Neural cell (in vitro differentiated cells): ENCODE measurements at regions not wholly inside any gene's neighbourhood (a gene's known extent, or its start where the extent isn't known, plus 50 kb on each side); places are given as distances from the start of the nearest gene placed in this dataset.

Source experiments
- H2AFZ ChIP-seq: fragments of 200-600, 300-800 bp; sonication (generic), shearing (Covaris generic); 2 replicates; pipeline ENCODE4 v1.6.0; 2014; ENCODE audit warnings: low read depth, mild to moderate bottlenecking, antibody characterized with exemption, low read length, moderate library complexity
- H3F3A ChIP-seq: fragments of 200-600 bp; shearing (Covaris generic); 2 replicates; pipeline ENCODE4 v1.6.1; 2016; ENCODE audit warnings: mild to moderate bottlenecking, moderate library complexity, mixed read lengths, antibody characterized with exemption, low read length; ENCODE audit not compliant: insufficient read depth, poor library complexity, severe bottlenecking
- H3K27ac ChIP-seq: fragments of 200-600, 300-800 bp; sonication (generic), shearing (Covaris generic); 2 replicates; pipeline ENCODE4 v1.5.1; 2014; ENCODE audit warnings: mild to moderate bottlenecking, low read length, moderate library complexity
- H3K27me3 ChIP-seq: fragments of 300-800, 200-600 bp; sonication (generic), shearing (Covaris generic); 2 replicates; pipeline ENCODE4 v1.6.0; 2014; ENCODE audit warnings: mild to moderate bottlenecking, low read depth, low read length, moderate library complexity; ENCODE audit not compliant: insufficient read depth
- H3K36me3 ChIP-seq: fragments of 300-800, 200-600 bp; sonication (generic), shearing (Covaris generic); 2 replicates; pipeline ENCODE4 v1.5.1; 2014; ENCODE audit warnings: mild to moderate bottlenecking, antibody characterized with exemption, low read length, moderate library complexity; ENCODE audit not compliant: insufficient read depth
- H3K4me2 ChIP-seq: fragments of 300-800, 200-600 bp; sonication (generic), shearing (Covaris generic); 2 replicates; pipeline ENCODE4 v1.6.0; 2014; ENCODE audit warnings: mild to moderate bottlenecking, low read length
- H3K4me3 ChIP-seq: fragments of 300-800, 200-600 bp; sonication (generic), shearing (Covaris generic); 2 replicates; pipeline ENCODE4 v1.5.1; 2014; ENCODE audit warnings: mild to moderate bottlenecking, low read length, moderate library complexity
- H3K79me2 ChIP-seq: fragments of 200-600 bp; shearing (Covaris generic); replicated peaks from 2 replicates; pipeline ENCODE4 v1.6.0; 2014; ENCODE audit warnings: mild to moderate bottlenecking, low read length, moderate library complexity; ENCODE audit not compliant: insufficient read depth
- H3K9ac ChIP-seq: fragments of 300-800, 200-600 bp; sonication (generic), shearing (Covaris generic); 2 replicates; pipeline ENCODE4 v1.6.1; 2016; ENCODE audit warnings: mild to moderate bottlenecking, low read length, mixed read lengths
- H3K9me2 ChIP-seq: fragments of 200-600 bp; shearing (Covaris generic); 2 replicates; pipeline ENCODE4 v1.6.1; 2016; ENCODE audit warnings: mild to moderate bottlenecking, low read length, mixed read lengths; ENCODE audit not compliant: insufficient read depth
- H3K9me3 ChIP-seq: fragments of 200-600, 300-800 bp; sonication (generic), shearing (Covaris generic); 2 replicates; pipeline ENCODE4 v1.6.1; 2016; ENCODE audit warnings: mild to moderate bottlenecking, mixed run types, low read length, moderate library complexity, mixed read lengths
- H4K20me1 ChIP-seq: fragments of 200-600 bp; shearing (Covaris generic); 2 replicates; pipeline ENCODE4 v1.6.1; 2016; ENCODE audit warnings: mild to moderate bottlenecking, mixed run types; ENCODE audit not compliant: insufficient read depth
- CTCF ChIP-seq: fragments of 450-650 bp; IDR thresholded peaks from 2 replicates; pipeline ENCODE4 v1.5.1; 2014; ENCODE audit warnings: antibody characterized with exemption, mild to moderate bottlenecking, moderate library complexity; ENCODE audit not compliant: poor library complexity, severe bottlenecking
- EP300 ChIP-seq: fragments of 450-650 bp; conservative IDR thresholded peaks from 2 replicates; pipeline ENCODE4 v1.6.1; 2014; ENCODE audit warnings: antibody characterized with exemption, mild to moderate bottlenecking, moderate library complexity; ENCODE audit not compliant: poor library complexity, severe bottlenecking
- EZH2 ChIP-seq: fragments of 200-600, 300-800 bp; shearing (Covaris generic), sonication (generic); IDR thresholded peaks from 2 replicates; pipeline ENCODE4 v1.6.1; 2014; ENCODE audit warnings: antibody characterized with exemption, low read length, borderline replicate concordance, mild to moderate bottlenecking; ENCODE audit not compliant: insufficient read depth, poor library complexity, severe bottlenecking
- MXI1 ChIP-seq: fragments of 450-650 bp; conservative IDR thresholded peaks from 2 replicates; pipeline ENCODE4 v1.6.1; 2014; ENCODE audit warnings: antibody characterized with exemption, mild to moderate bottlenecking; ENCODE audit not compliant: poor library complexity, severe bottlenecking
- POLR2AphosphoS5 ChIP-seq: IDR thresholded peaks from 2 replicates; pipeline ENCODE4 v1.6.1; 2012
- RAD21 ChIP-seq: fragments of 450-650 bp; conservative IDR thresholded peaks from 2 replicates; pipeline ENCODE4 v1.6.1; 2014; ENCODE audit warnings: antibody characterized with exemption, mild to moderate bottlenecking, moderate library complexity
- REST ChIP-seq: IDR thresholded peaks from 2 replicates; pipeline ENCODE4 v1.6.1; 2012; ENCODE audit warnings: borderline replicate concordance
- SMC3 ChIP-seq: fragments of 450-650 bp; conservative IDR thresholded peaks from 2 replicates; pipeline ENCODE4 v1.6.1; 2014; ENCODE audit warnings: antibody characterized with exemption, mild to moderate bottlenecking, moderate library complexity; ENCODE audit not compliant: poor library complexity
- TAF1 ChIP-seq: IDR thresholded peaks from 2 replicates; pipeline ENCODE4 v1.6.1; 2012; ENCODE audit warnings: low read depth

DNA sequence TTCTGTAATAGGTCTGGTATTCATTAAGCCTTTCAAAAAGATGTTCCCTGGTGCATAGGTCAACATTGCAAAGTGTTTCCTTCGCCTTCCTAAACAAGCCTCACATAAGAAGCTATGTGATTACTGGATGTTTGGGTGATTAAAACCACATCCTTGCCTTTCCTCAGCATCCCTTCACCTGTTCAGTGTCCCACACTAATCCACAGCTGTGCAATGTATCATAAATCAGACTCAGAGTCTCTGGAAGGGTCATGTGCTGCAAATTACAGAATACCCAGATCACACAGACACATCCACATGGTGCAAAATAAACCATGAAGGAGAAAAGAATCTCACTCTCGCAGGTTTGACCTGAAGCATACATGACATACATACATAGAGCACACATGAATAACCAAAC is 164.7 kb upstream of the NSMCE3 start:
- H3K79me2 ChIP-seq, result no peaks in the 10 kb centered on the region
- TF ChIP-seq MXI1 (no peak), EP300 (no peak), SMC3 (no peak), POLR2AphosphoS5 (no peak), RAD21 (no peak), REST (no peak)
- H3K4me3 ChIP-seq, result no peak overlapping the region
- H3F3A ChIP-seq, result no peaks in the 10 kb centered on the region
- H3K9me2 ChIP-seq, result no peaks in the 10 kb centered on the region
- no peaks in the 10 kb centered on the region for H4K20me1 ChIP-seq
- H3K4me2 ChIP-seq, result no peak overlapping the region
- H3K9ac ChIP-seq, result no peak overlapping the region
- H2AFZ ChIP-seq, result no peak overlapping the region
- H3K27ac ChIP-seq, result no peak overlapping the region
- H3K27me3 ChIP-seq, result no peaks in the 10 kb centered on the region
- no peaks in the 10 kb centered on the region for H3K36me3 ChIP-seq
- no peaks in the 10 kb centered on the region for H3K9me3 ChIP-seq

- Histone ChIP-seq H4K20me1 (no peaks in the 10 kb centered on the region), H3K4me2 (no peak overlapping the region)
These were observed 164.1 kb upstream of the NSMCE3 start for GRCh38 chr15:29433507-29434248.

More at GRCh38 chr15:29433507-29434248, 164.1 kb upstream of the NSMCE3 start:
- TF ChIP-seq REST (no peak), CTCF (no peak), RAD21 (no peak), MXI1 (no peak), EZH2 (no peak), TAF1 (no peak), SMC3 (no peak), POLR2AphosphoS5 (no peak), EP300 (no peak)
- Histone ChIP-seq H3K4me3 (no peak overlapping the region), H3K27ac (no peak overlapping the region), H3K9me3 (no peaks in the 10 kb centered on the region), H2AFZ (no peak overlapping the region), H3K27me3 (no peaks in the 10 kb centered on the region), H3K9ac (no peak overlapping the region), H3K36me3 (no peaks in the 10 kb centered on the region), H3K9me2 (no peaks in the 10 kb centered on the region), H3F3A (no peaks in the 10 kb centered on the region), H3K79me2 (no peaks in the 10 kb centered on the region)
